GM12875 (cell line): ENCODE measurements at regions not wholly inside any gene's neighbourhood (a gene's known extent, or its start where the extent isn't known, plus 50 kb on each side); places are given as distances from the start of the nearest gene placed in this dataset.

Experiments
- H3K4me3 ChIP-seq: one replicate; pipeline ENCODE4 v1.5.1; 2011; ENCODE audit warnings: low read depth, low read length, control low read depth
- TF ChIP-seq, protein P1 (sequence below): IDR thresholded peaks from 2 replicates; pipeline ENCODE4 v1.5.1; 2011; ENCODE audit warnings: low read depth, mild to moderate bottlenecking, control low read depth, inconsistent platforms, low read length, moderate library complexity, borderline replicate concordance; ENCODE audit not compliant: insufficient read depth

DNA sequence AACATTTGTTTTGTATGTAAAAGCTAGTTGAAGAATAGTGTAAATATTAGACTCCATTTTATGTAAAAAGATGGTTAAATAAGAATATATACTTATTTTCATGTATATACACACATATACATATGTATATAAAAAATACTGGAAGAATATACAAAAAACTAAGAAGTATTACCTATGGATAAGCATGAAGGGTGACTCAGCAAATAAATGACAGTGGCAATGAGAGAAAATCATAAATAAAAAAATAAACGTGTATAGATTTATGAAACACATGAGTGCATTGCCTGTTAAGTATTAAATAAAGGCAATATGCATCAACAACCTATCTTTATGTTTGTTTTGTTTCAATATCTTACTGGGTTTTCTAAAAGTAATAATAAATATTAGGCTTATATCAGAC is 435.3 kb downstream of the CYLC2 start:
- TF ChIP-seq, protein P1, sequence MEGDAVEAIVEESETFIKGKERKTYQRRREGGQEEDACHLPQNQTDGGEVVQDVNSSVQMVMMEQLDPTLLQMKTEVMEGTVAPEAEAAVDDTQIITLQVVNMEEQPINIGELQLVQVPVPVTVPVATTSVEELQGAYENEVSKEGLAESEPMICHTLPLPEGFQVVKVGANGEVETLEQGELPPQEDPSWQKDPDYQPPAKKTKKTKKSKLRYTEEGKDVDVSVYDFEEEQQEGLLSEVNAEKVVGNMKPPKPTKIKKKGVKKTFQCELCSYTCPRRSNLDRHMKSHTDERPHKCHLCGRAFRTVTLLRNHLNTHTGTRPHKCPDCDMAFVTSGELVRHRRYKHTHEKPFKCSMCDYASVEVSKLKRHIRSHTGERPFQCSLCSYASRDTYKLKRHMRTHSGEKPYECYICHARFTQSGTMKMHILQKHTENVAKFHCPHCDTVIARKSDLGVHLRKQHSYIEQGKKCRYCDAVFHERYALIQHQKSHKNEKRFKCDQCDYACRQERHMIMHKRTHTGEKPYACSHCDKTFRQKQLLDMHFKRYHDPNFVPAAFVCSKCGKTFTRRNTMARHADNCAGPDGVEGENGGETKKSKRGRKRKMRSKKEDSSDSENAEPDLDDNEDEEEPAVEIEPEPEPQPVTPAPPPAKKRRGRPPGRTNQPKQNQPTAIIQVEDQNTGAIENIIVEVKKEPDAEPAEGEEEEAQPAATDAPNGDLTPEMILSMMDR = no peak
- H3K4me3 ChIP-seq = no peak overlapping the region

DNA sequence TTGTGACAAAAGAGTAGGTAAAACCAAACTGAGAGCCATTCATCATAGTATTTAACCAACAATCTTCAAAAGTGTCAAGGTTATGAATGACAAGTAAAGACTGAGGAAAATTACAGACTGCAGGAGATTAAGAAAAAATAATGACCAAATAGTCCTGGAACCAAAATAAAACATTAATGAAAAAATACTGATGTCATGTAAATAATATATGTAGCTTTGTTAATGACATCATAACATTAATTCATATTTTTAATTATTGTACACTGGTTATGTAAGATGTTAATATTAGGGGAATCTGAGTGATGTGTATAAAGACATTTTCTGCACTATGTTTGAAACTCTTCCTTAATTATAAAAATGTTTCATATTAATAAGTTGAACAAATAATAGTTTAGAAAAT is 436.7 kb downstream of the CYLC2 start:
- TF ChIP-seq, protein P1 = no peak
- H3K4me3 ChIP-seq = no peak overlapping the region

DNA sequence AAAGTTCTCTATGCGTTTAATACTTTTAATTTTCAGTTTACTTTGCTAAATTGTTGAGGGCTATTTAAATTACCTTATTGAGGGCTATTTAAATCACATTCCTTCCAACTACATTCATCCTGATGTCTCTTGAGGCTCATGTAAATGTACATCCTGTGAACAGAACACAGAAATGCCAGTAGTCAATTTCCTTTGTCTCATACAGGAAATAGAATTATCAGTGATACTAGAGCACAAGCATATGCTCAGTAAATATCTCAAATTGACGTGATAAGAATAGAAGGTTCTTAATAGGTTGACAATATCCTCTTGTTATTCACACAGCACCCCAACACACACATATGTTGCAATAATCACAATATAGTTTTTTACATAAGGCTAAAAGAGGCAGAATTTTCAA is 449.0 kb downstream of the CYLC2 start:
- TF ChIP-seq, protein P1 = no peak
- H3K4me3 ChIP-seq = no peak overlapping the region

DNA sequence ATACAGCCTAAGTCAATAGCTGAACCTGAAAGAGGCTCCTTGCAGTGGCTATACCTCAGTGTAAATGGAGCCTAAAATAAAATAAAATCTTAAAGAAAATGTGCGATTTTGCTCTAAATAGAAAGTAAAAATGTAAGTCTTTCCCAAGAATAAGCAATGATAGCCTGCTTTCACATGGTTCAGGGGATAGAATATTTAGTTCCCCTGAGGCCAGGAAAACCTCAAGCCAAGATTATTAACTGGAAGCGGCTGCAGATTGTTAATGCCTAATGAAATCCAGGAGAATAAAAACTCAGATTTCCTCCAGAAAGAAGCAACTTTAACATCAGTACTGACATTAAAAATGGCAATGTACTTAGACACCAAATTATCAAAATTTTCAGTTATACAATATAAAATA is 463.7 kb downstream of the CYLC2 start:
- TF ChIP-seq, protein P1 = no peak
- H3K4me3 ChIP-seq = no peak overlapping the region

DNA sequence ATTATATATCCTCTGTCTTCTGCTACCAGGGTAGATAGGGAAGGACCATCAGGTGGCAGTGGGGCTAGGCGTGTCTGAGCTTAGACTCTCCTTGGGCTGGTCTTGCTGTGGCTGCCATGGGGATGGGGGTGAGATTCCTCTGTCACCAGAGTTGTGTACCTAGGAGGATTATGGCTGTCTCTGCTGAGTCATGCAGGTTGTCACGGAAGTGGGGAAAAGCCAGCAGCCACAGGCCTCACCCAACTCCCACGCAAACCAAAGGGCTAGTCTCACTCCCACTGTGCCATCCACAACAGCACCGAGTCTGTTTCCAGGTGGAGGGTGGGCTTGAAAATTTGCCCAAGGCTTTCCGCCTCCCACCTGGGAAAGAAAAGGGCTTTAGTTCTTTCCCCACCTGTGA is 476.1 kb downstream of the CYLC2 start:
- TF ChIP-seq, protein P1 = no peak
- H3K4me3 ChIP-seq = no peak overlapping the region

DNA sequence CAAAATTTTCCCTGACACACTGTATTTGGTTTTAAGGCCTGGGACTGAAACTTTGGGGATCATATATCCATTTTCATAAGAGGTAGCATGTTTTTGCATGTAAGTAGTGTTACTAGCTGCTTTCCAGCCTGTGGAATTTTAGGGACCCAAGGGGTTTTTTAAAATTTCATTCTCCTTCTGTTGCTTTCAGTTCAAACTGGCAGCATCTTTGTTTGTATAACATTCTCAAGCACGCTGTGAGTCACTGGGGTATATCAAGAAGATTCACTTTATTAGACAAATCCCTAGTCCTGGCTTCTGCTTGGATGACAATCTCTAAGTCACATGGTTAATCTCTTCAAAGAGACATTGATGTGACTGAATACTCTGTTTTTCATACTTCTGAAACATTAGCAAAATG is 479.0 kb downstream of the CYLC2 start:
- TF ChIP-seq, protein P1 = no peak
- H3K4me3 ChIP-seq = no peak overlapping the region

DNA sequence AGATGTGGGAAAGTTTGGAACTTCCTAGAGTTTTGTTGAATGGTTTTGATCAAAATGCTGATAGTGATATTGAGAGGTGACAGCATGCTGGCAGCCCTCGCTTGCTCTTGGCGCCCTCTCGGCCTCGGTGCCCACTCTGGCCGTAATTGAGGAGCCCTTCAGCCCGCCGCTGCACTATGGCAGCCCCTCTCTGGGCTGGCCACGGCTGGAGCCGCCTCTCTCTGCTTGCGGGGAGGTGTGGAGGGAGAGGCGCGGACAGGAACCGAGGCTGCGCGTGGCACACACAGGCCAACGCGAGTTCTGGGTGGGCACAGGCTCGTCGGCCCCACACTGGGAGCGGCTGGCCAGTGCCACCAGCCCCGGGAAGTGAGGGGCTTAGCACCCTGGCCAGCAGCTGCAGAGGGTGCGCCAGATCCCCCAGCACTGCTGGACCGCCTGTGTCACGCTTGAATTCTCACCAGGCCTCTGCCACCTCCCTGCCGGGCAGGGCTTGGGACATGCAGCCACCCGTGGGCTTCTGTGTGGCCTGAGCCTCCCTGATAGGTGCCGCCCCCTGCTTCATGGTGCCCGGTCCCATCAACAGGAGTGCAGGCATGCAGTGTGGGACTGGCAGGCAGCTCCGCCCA is 488.5 kb downstream of the CYLC2 start:
- H3K4me3 ChIP-seq = no peak overlapping the region
- TF ChIP-seq, protein P1 = no peak
